Naive thymus-derived CD4-positive, alpha-beta T cell (primary cell): ENCODE measurements at regions not wholly inside any gene's neighbourhood (a gene's known extent, or its start where the extent isn't known, plus 50 kb on each side); places are given as distances from the start of the nearest gene placed in this dataset.
"Not testable (repeated sequence)": the region's sequence is repeated elsewhere in the genome, so short reads cannot be mapped to it uniquely, and the experiment has no call there.

Experiments used
- ATAC-seq: fragments of 150-1000 bp; cut with Tn5 transposase; 2 replicates; pipeline ENCODE4 v1.10.0; 2021; ENCODE audit warnings: mild to moderate bottlenecking, moderate library complexity
- CTCF ChIA-PET: fragments of 350-600 bp; sonication (Branson Sonifier 250); formaldehyde crosslinking; loops from one replicate; lab custom pipeline; 2021; ENCODE audit warnings: antibody characterized with exemption; lab: Charles Lee
- POLR2A ChIA-PET: fragments of 350-600 bp; sonication (Branson Sonifier 250); formaldehyde crosslinking; loops from one replicate; lab custom pipeline; 2021; ENCODE audit warnings: antibody characterized with exemption, inconsistent platforms; lab: Charles Lee
- DNase-seq, 9 donors: peaks; one replicate each; pipeline versions ENCODE4 v3.0.0 to v3.0.0-alpha.2; 2020 to 2022; ENCODE audit warnings: mixed read lengths in 1 of 9
- H3K27ac ChIP-seq: one replicate; pipeline ENCODE4 v1.7.0; 2013; ENCODE audit warnings: mild to moderate bottlenecking, low read depth, low read length, moderate library complexity
- H3K27me3 ChIP-seq, 2 donors: one replicate each; pipeline ENCODE4 v1.7.0; 2013; ENCODE audit warnings: low read length in 2 of 2, mild to moderate bottlenecking in 2 of 2, moderate library complexity in 2 of 2; ENCODE audit not compliant: control insufficient read depth in 2 of 2, insufficient read depth in 2 of 2
- H3K36me3 ChIP-seq, 3 experiments: 1 replicate in 2 of 3; 2 replicates in 1 of 3; pipeline ENCODE4 v1.7.0; 2013; ENCODE audit warnings: low read length in 3 of 3, mild to moderate bottlenecking in 3 of 3, moderate library complexity in 1 of 3; ENCODE audit not compliant: insufficient read depth in 3 of 3, control insufficient read depth in 2 of 3
- H3K4me1 ChIP-seq, 2 donors: one replicate each; pipeline ENCODE4 v1.7.0; 2013; ENCODE audit warnings: low read length in 2 of 2, mild to moderate bottlenecking in 2 of 2, moderate library complexity in 1 of 2; ENCODE audit not compliant: control insufficient read depth in 2 of 2, insufficient read depth in 2 of 2
- H3K4me3 ChIP-seq: 2 replicates; pipeline ENCODE4 v1.7.0; 2013; ENCODE audit warnings: mild to moderate bottlenecking, low read length
- H3K9me3 ChIP-seq, 3 experiments: 1 replicate in 2 of 3; 2 replicates in 1 of 3; pipeline ENCODE4 v1.7.0; 2013; ENCODE audit warnings: low read length in 3 of 3; ENCODE audit not compliant: control insufficient read depth in 2 of 3
- H3K27ac Mint-ChIP-seq, 9 donors: one replicate each; pipeline ENCODE4 v1.8.0; 2020 to 2022; ENCODE audit warnings: mixed read lengths in 9 of 9, mild to moderate bottlenecking in 8 of 9, moderate library complexity in 5 of 9, inconsistent platforms in 2 of 9
- H3K27me3 Mint-ChIP-seq, 5 donors: one replicate each; pipeline ENCODE4 v1.8.0; 2021 to 2022; ENCODE audit warnings: mixed read lengths in 5 of 5, mild to moderate bottlenecking in 1 of 5
- H3K36me3 Mint-ChIP-seq, 5 donors: one replicate each; pipeline ENCODE4 v1.8.0; 2020 to 2022; ENCODE audit warnings: mixed read lengths in 5 of 5, mild to moderate bottlenecking in 3 of 5, inconsistent platforms in 1 of 5
- H3K4me1 Mint-ChIP-seq, 7 donors: one replicate each; pipeline ENCODE4 v1.8.0; 2020 to 2022; ENCODE audit warnings: mixed read lengths in 7 of 7, mild to moderate bottlenecking in 3 of 7, inconsistent platforms in 1 of 7
- H3K4me3 Mint-ChIP-seq, 10 donors: one replicate each; pipeline ENCODE4 v1.8.0; 2020 to 2022; ENCODE audit warnings: mild to moderate bottlenecking in 10 of 10, mixed read lengths in 10 of 10, moderate library complexity in 6 of 10, inconsistent platforms in 2 of 10
- H3K9me3 Mint-ChIP-seq, 11 donors: one replicate each; pipeline ENCODE4 v1.8.0; 2020 to 2022; ENCODE audit warnings: mixed read lengths in 11 of 11, mild to moderate bottlenecking in 4 of 11, inconsistent platforms in 1 of 11, moderate library complexity in 1 of 11
- intact Hi-C, 2 donors: fragments of 100-400 bp; cut with micrococcal nuclease; formaldehyde crosslinking; loops; one replicate each; pipeline ENCODE4 v1.15.1; 2023

- CTCF ChIA-PET, intact Hi-C loops: not testable (repeated sequence)
Measured at GRCh38 chr16:87208968-87209367, 108.2 kb downstream of the C16orf95 start.

DNA sequence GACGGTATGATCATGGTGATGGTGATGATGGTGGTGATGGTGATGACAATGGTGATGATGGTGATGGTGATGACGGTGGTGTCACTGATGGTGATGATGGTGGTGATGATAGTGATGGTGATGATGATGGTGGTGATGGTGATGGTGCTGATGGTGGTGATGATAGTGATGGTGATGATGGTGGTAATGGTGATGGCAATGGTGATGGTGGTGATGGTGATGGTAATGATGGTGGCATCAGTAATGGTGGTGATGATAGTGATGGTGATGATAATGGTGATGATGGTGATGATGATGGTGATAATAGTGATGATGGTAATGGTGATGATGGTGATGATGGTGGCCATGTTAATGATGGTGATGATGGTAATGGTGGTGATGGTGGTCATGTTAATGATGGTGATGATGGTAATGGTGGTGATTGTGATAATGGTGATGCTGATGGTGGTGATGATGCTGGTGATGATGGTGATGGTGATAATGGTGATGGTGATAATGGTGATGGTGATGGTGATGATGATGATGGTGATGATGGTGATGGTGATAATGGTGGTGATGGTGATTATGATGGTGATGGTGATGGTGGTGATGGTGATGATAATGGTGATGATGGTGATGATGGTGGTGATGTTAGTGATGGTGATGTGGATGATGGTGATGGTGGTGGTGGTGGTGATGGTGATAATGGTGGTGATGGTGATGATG, 107.2 kb downstream of the C16orf95 start:
- H3K4me1 Mint-ChIP-seq = no peaks in the 10 kb centered on the region
- Histone ChIP-seq H3K4me1 (no peaks in the 10 kb centered on the region), H3K9me3 (no peaks in the 10 kb centered on the region), H3K27me3 (no peaks in the 10 kb centered on the region), H3K36me3 (no peaks in the 10 kb centered on the region), H3K4me3 (no peak overlapping the region), H3K27ac (no peak overlapping the region)
- peaks cover 0 to 5% (median 0%) of the 10 kb centered on the region in 11 donors for H3K9me3 Mint-ChIP-seq
- no peak overlapping the region for H3K4me3 Mint-ChIP-seq
- no peaks in the 10 kb centered on the region for H3K36me3 Mint-ChIP-seq
- ChIA-PET CTCF (no interaction called here), POLR2A (no interaction called here)
- H3K27ac Mint-ChIP-seq = no peak overlapping the region
- ATAC-seq (no peak), DNase-seq (no peak)
- H3K27me3 Mint-ChIP-seq = no peaks in the 10 kb centered on the region
- intact Hi-C loops = no loop called here

More at GRCh38 chr16:87208968-87209367, 108.2 kb downstream of the C16orf95 start:
- POLR2A ChIA-PET, H3K27ac ChIP-seq, H3K9me3 Mint-ChIP-seq, DNase-seq, H3K36me3 ChIP-seq, H3K36me3 Mint-ChIP-seq, H3K4me3 Mint-ChIP-seq, H3K9me3 ChIP-seq, H3K4me3 ChIP-seq, H3K27me3 Mint-ChIP-seq, ATAC-seq, H3K27me3 ChIP-seq, H3K4me1 Mint-ChIP-seq, H3K4me1 ChIP-seq, H3K27ac Mint-ChIP-seq: not testable (repeated sequence)

- ChIA-PET POLR2A (no interaction called here), CTCF (no interaction called here)
- no peak overlapping the region for H3K27ac ChIP-seq
- ATAC-seq (no peak), DNase-seq (no peak)
- Mint-ChIP-seq H3K4me1 (peaks cover 0 to 2% (median 0%) of the 10 kb centered on the region in 7 donors), H3K36me3 (no peaks in the 10 kb centered on the region), H3K27ac (no peak overlapping the region), H3K4me3 (no peak overlapping the region), H3K27me3 (no peaks in the 10 kb centered on the region), H3K9me3 (peaks cover 0 to 5% (median 0%) of the 10 kb centered on the region in 11 donors)
- H3K4me3 ChIP-seq = no peak overlapping the region
- no peaks in the 10 kb centered on the region for H3K36me3 ChIP-seq
- no peaks in the 10 kb centered on the region for H3K27me3 ChIP-seq
- intact Hi-C loops = no loop called here
- no peaks in the 10 kb centered on the region for H3K4me1 ChIP-seq
- H3K9me3 ChIP-seq = no peaks in the 10 kb centered on the region
Measured at GRCh38 chr16:87210894-87211293, 106.3 kb downstream of the C16orf95 start.

- H3K36me3 ChIP-seq = no peaks in the 10 kb centered on the region
- no peak overlapping the region for H3K4me3 Mint-ChIP-seq
- no peak overlapping the region for H3K27ac ChIP-seq
- H3K4me1 ChIP-seq = no peaks in the 10 kb centered on the region
- H3K27me3 ChIP-seq = no peaks in the 10 kb centered on the region
- intact Hi-C loops = no loop called here
- peaks cover 0 to 2% (median 0%) of the 10 kb centered on the region in 7 donors for H3K4me1 Mint-ChIP-seq
- no peaks in the 10 kb centered on the region for H3K9me3 ChIP-seq
- no peaks in the 10 kb centered on the region for H3K27me3 Mint-ChIP-seq
- peaks cover 0 to 5% (median 0%) of the 10 kb centered on the region in 11 donors for H3K9me3 Mint-ChIP-seq
- no peaks in the 10 kb centered on the region for H3K36me3 Mint-ChIP-seq
- H3K27ac Mint-ChIP-seq = no peak overlapping the region
- DNase-seq (no peak), ATAC-seq (no peak)
- no peak overlapping the region for H3K4me3 ChIP-seq
- POLR2A ChIA-PET = no interaction called here
- CTCF ChIA-PET = no interaction called here
Measured at GRCh38 chr16:87212026-87212425, 105.2 kb downstream of the C16orf95 start.

DNA sequence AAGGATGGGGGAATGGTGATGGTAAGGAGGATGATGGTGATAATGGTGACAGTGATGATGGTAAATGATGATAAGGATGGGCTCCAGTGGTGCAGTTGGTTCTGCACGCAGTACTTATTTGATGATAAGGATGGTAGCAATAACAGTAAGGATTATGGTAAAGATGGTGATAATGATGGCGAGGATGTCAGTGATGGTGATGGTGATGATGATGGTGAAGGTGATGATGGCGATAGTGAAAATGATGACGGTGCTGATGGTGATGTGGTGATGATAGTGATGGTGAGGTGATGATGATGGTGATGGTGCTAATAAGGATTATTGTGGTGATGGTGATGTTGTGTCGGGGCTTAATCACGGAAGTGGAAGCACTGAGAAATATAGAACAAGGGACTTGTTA, 103.7 kb downstream of the C16orf95 start:
- H3K36me3 ChIP-seq = no peaks in the 10 kb centered on the region
- Mint-ChIP-seq H3K36me3 (no peaks in the 10 kb centered on the region), H3K4me1 (peaks cover 0 to 2% (median 0%) of the 10 kb centered on the region in 7 donors), H3K27ac (no peak overlapping the region), H3K9me3 (peaks cover 0 to 2% (median 0%) of the 10 kb centered on the region in 11 donors), H3K4me3 (no peak overlapping the region), H3K27me3 (no peaks in the 10 kb centered on the region)
- H3K4me1 ChIP-seq = no peaks in the 10 kb centered on the region
- no peak overlapping the region for H3K27ac ChIP-seq
- ATAC-seq (no peak), DNase-seq (no peak)
- ChIA-PET POLR2A (no interaction called here), CTCF (no interaction called here)
- no peak overlapping the region for H3K4me3 ChIP-seq
- no peaks in the 10 kb centered on the region for H3K27me3 ChIP-seq
- H3K9me3 ChIP-seq = no peaks in the 10 kb centered on the region
- intact Hi-C loops = no loop called here

- Mint-ChIP-seq H3K27me3 (no peaks in the 10 kb centered on the region), H3K36me3 (peaks cover 0 to 4% (median 0%) of the 10 kb centered on the region in 5 donors), H3K4me1 (peaks cover 0 to 2% (median 0%) of the 10 kb centered on the region in 7 donors), H3K9me3 (peaks cover 0 to 3% (median 0%) of the 10 kb centered on the region in 11 donors), H3K4me3 (no peak overlapping the region), H3K27ac (no peak overlapping the region)
- Histone ChIP-seq H3K36me3 (no peaks in the 10 kb centered on the region), H3K27ac (no peak overlapping the region), H3K4me3 (no peak overlapping the region), H3K4me1 (no peaks in the 10 kb centered on the region), H3K9me3 (no peaks in the 10 kb centered on the region), H3K27me3 (no peaks in the 10 kb centered on the region)
- ChIA-PET CTCF (no interaction called here), POLR2A (no interaction called here)
- ATAC-seq (no peak), DNase-seq (no peak)
- intact Hi-C loops = no loop called here
Measured at GRCh38 chr16:87216148-87216840, 100.9 kb downstream of the C16orf95 start.
